Trophoblast cell (in vitro differentiated cells and primary cell): ENCODE measurements at regions not wholly inside any gene's neighbourhood (a gene's known extent, or its start where the extent isn't known, plus 50 kb on each side); places are given as distances from the start of the nearest gene placed in this dataset.

Source experiments
- DNase-seq, 2 donors: peaks; one replicate each; pipeline ENCODE4 v3.0.0-alpha.2; 2016
- H2AFZ ChIP-seq: 2 replicates; pipeline ENCODE4 v1.6.1; 2013; ENCODE audit warnings: low read length, moderate library complexity, mild to moderate bottlenecking; ENCODE audit not compliant: insufficient read depth, poor library complexity
- H2AK5ac ChIP-seq: 2 replicates; pipeline ENCODE4 v1.6.1; 2013; ENCODE audit warnings: mild to moderate bottlenecking, low read length
- H2BK120ac ChIP-seq: 2 replicates; pipeline ENCODE4 v1.6.1; 2013; ENCODE audit warnings: low read length, mild to moderate bottlenecking, moderate library complexity; ENCODE audit not compliant: insufficient read depth, poor library complexity
- H2BK12ac ChIP-seq: 2 replicates; pipeline ENCODE4 v1.6.1; 2013; ENCODE audit warnings: mild to moderate bottlenecking, low read length, moderate library complexity
- H2BK5ac ChIP-seq: 2 replicates; pipeline ENCODE4 v1.6.1; 2013; ENCODE audit warnings: low read length, low read depth, moderate library complexity, mild to moderate bottlenecking; ENCODE audit not compliant: poor library complexity
- H3K14ac ChIP-seq: 2 replicates; pipeline ENCODE4 v1.6.1; 2013; ENCODE audit warnings: mild to moderate bottlenecking, low read length
- H3K18ac ChIP-seq: 2 replicates; pipeline ENCODE4 v1.6.1; 2013; ENCODE audit warnings: mild to moderate bottlenecking, low read length
- H3K23ac ChIP-seq: 2 replicates; pipeline ENCODE4 v1.6.1; 2013; ENCODE audit warnings: low read length
- H3K27ac ChIP-seq: 2 replicates; pipeline ENCODE4 v1.5.1; 2013; ENCODE audit warnings: low read depth, mild to moderate bottlenecking, inconsistent platforms, low read length, moderate library complexity
- H3K27me3 ChIP-seq: 2 replicates; pipeline ENCODE4 v1.6.1; 2013; ENCODE audit warnings: inconsistent platforms, mild to moderate bottlenecking, low read length, moderate library complexity; ENCODE audit not compliant: insufficient read depth
- H3K36me3 ChIP-seq, 2 experiments: 1 replicate in 1 of 2; 2 replicates in 1 of 2; pipeline ENCODE4 v1.6.1; 2013; ENCODE audit warnings: low read length in 2 of 2, mild to moderate bottlenecking in 2 of 2, moderate library complexity in 1 of 2; ENCODE audit not compliant: insufficient read depth in 2 of 2, control insufficient read depth in 1 of 2
- H3K4ac ChIP-seq: 2 replicates; pipeline ENCODE4 v1.6.1; 2013; ENCODE audit warnings: low read depth, mild to moderate bottlenecking, low read length, moderate library complexity
- H3K4me1 ChIP-seq, 2 experiments: 1 replicate in 1 of 2; 2 replicates in 1 of 2; pipeline ENCODE4 v1.6.1; 2013; ENCODE audit warnings: low read length in 2 of 2, mild to moderate bottlenecking in 2 of 2, moderate library complexity in 1 of 2; ENCODE audit not compliant: insufficient read depth in 2 of 2, control insufficient read depth in 1 of 2
- H3K4me2 ChIP-seq: 2 replicates; pipeline ENCODE4 v1.6.1; 2013; ENCODE audit warnings: inconsistent platforms, mild to moderate bottlenecking, low read length, moderate library complexity
- H3K4me3 ChIP-seq: 2 replicates; pipeline ENCODE4 v1.5.1; 2013; ENCODE audit warnings: mild to moderate bottlenecking, low read depth, low read length, inconsistent platforms
- H3K79me1 ChIP-seq: one replicate; pipeline ENCODE4 v1.6.1; 2013; ENCODE audit warnings: low read length
- H3K79me2 ChIP-seq: 2 replicates; pipeline ENCODE4 v1.6.1; 2013; ENCODE audit warnings: low read length, mild to moderate bottlenecking; ENCODE audit not compliant: control insufficient read depth, insufficient read depth, poor library complexity
- H3K9ac ChIP-seq: 2 replicates; pipeline ENCODE4 v1.6.1; 2013; ENCODE audit warnings: mild to moderate bottlenecking, low read length
- H3K9me3 ChIP-seq: 2 replicates; pipeline ENCODE4 v1.6.1; 2013; ENCODE audit warnings: low read depth, mild to moderate bottlenecking, control low read depth, inconsistent platforms, low read length; ENCODE audit not compliant: insufficient read depth
- H4K12ac ChIP-seq: 2 replicates; pipeline ENCODE4 v1.6.1; 2013; ENCODE audit warnings: low read depth, mild to moderate bottlenecking, low read length, moderate library complexity
- H4K8ac ChIP-seq: 2 replicates; pipeline ENCODE4 v1.6.1; 2013; ENCODE audit warnings: low read depth, mild to moderate bottlenecking, low read length, moderate library complexity
- H4K91ac ChIP-seq: one replicate; pipeline ENCODE4 v1.6.1; 2013; ENCODE audit warnings: low read depth, mild to moderate bottlenecking, low read length, moderate library complexity
- WGBS: extraction: QIAGEN DNeasy Blood & Tissue Kit; methylation state at CpG from one replicate; pipeline ENCODE4 v1.1.7; 2013; ENCODE audit warnings: missing lambda C conversion rate; ENCODE audit not compliant: insufficient read length, insufficient coverage; ENCODE audit errors: extremely low coverage; 5-methylcytosine and 5-hydroxymethylcytosine counted together

GRCh38 chr7:156128496-156128895, 316.2 kb upstream of the SHH start:
- Histone ChIP-seq H2AFZ (no peak overlapping the region), H2BK12ac (no peak overlapping the region), H2BK120ac (no peak overlapping the region), H2AK5ac (no peak overlapping the region), H4K12ac (no peak overlapping the region), H3K4ac (no peak overlapping the region), H3K79me2 (no peaks in the 10 kb centered on the region), H4K8ac (no peak overlapping the region), H3K9ac (no peak overlapping the region), H3K4me1 (no peaks in the 10 kb centered on the region), H2BK5ac (no peak overlapping the region), H3K36me3 (no peaks in the 10 kb centered on the region), H3K9me3 (no peaks in the 10 kb centered on the region), H4K91ac (no peak overlapping the region), H3K4me2 (no peak overlapping the region), H3K27ac (no peak overlapping the region), H3K27me3 (no peaks in the 10 kb centered on the region), H3K79me1 (no peaks in the 10 kb centered on the region), H3K18ac (no peak overlapping the region), H3K4me3 (no peak overlapping the region), H3K23ac (no peak overlapping the region), H3K14ac (no peak overlapping the region)
- no peak for DNase-seq
- WGBS, result no CpG with 5 or more reads among the region's 10 CpGs

- no peak overlapping the region for H2AFZ ChIP-seq
- no peak overlapping the region for H3K23ac ChIP-seq
- no peak overlapping the region for H3K14ac ChIP-seq
- H2BK120ac ChIP-seq, result no peak overlapping the region
- no peak overlapping the region for H3K18ac ChIP-seq
- no peak overlapping the region for H2BK12ac ChIP-seq
- no peak overlapping the region for H3K4me3 ChIP-seq
- H2AK5ac ChIP-seq, result no peak overlapping the region
- no peak overlapping the region for H3K4ac ChIP-seq
- no CpG with 5 or more reads among the region's 35 CpGs for WGBS
- H3K9ac ChIP-seq, result no peak overlapping the region
- no peak overlapping the region for H2BK5ac ChIP-seq
- H4K12ac ChIP-seq, result no peak overlapping the region
- H3K79me2 ChIP-seq, result no peaks in the 10 kb centered on the region
- H3K36me3 ChIP-seq, result no peaks in the 10 kb centered on the region
- no peak overlapping the region for H3K4me2 ChIP-seq
- H3K4me1 ChIP-seq, result no peaks in the 10 kb centered on the region
- no peaks in the 10 kb centered on the region for H3K79me1 ChIP-seq
- H3K27me3 ChIP-seq, result no peaks in the 10 kb centered on the region
- no peak overlapping the region for H4K8ac ChIP-seq
- no peak overlapping the region for H4K91ac ChIP-seq
- peaks cover 4% of the 10 kb centered on the region for H3K9me3 ChIP-seq
- no peak overlapping the region for H3K27ac ChIP-seq
- DNase-seq, result no peak
Observed at GRCh38 chr7:156127166-156128134, 315.2 kb upstream of the SHH start.

GRCh38 chr7:156125841-156126730, 313.8 kb upstream of the SHH start:
- no peak for DNase-seq
- Histone ChIP-seq H2BK5ac (no peak overlapping the region), H3K23ac (no peak overlapping the region), H3K4ac (no peak overlapping the region), H3K9ac (no peak overlapping the region), H3K9me3 (peaks cover 6% of the 10 kb centered on the region), H3K4me3 (no peak overlapping the region), H3K79me1 (no peaks in the 10 kb centered on the region), H3K27me3 (no peaks in the 10 kb centered on the region), H3K18ac (no peak overlapping the region), H3K36me3 (no peaks in the 10 kb centered on the region), H3K27ac (no peak overlapping the region), H2BK120ac (no peak overlapping the region), H4K8ac (no peak overlapping the region), H4K91ac (no peak overlapping the region), H2AK5ac (no peak overlapping the region), H3K79me2 (no peaks in the 10 kb centered on the region), H2BK12ac (no peak overlapping the region), H2AFZ (no peak overlapping the region), H3K14ac (no peak overlapping the region), H3K4me2 (no peak overlapping the region), H3K4me1 (no peaks in the 10 kb centered on the region), H4K12ac (no peak overlapping the region)
- no CpG with 5 or more reads among the region's 23 CpGs for WGBS

GRCh38 chr7:156124356-156124755, 312.1 kb upstream of the SHH start:
- Histone ChIP-seq H4K91ac (no peak overlapping the region), H4K8ac (no peak overlapping the region), H3K9ac (no peak overlapping the region), H4K12ac (no peak overlapping the region), H3K18ac (no peak overlapping the region), H3K27me3 (no peaks in the 10 kb centered on the region), H2BK120ac (no peak overlapping the region), H3K23ac (no peak overlapping the region), H3K36me3 (no peaks in the 10 kb centered on the region), H3K79me2 (no peaks in the 10 kb centered on the region), H2AFZ (no peak overlapping the region), H3K4me3 (no peak overlapping the region), H3K4me1 (no peaks in the 10 kb centered on the region), H2AK5ac (no peak overlapping the region), H3K14ac (no peak overlapping the region), H3K27ac (no peak overlapping the region), H3K4me2 (no peak overlapping the region), H3K9me3 (peaks cover 6% of the 10 kb centered on the region), H2BK12ac (no peak overlapping the region), H3K79me1 (no peaks in the 10 kb centered on the region), H2BK5ac (no peak overlapping the region), H3K4ac (no peak overlapping the region)
- DNase-seq, result no peak
- no CpG with 5 or more reads among the region's 18 CpGs for WGBS
